Transverse colon (tissue), 3 donors: ENCODE measurements at regions not wholly inside any gene's neighbourhood (a gene's known extent, or its start where the extent isn't known, plus 50 kb on each side); places are given as distances from the start of the nearest gene placed in this dataset.

Source experiments
- CTCF ChIP-seq, 5 experiments: fragments of 200-600 bp in 3 of 5; fragments of 450-650 bp in 2 of 5; sonication (generic) in 3 of 5; IDR thresholded peaks; 1 replicate in 2 of 5; 2 replicates in 3 of 5; pipeline ENCODE4 v1.5.1; 2016 to 2017; ENCODE audit warnings: antibody characterized with exemption in 5 of 5, inconsistent platforms in 3 of 5, mild to moderate bottlenecking in 2 of 5, moderate library complexity in 1 of 5
- EP300 ChIP-seq: sonication (generic); formaldehyde crosslinking; IDR thresholded peaks from one replicate; pipeline ENCODE4 v1.6.1; 2017; ENCODE audit warnings: antibody characterized with exemption, low read depth

- TF ChIP-seq EP300 (no peak), CTCF (IDR thresholded peaks at IDR 0.05) (no peak)
Observed at GRCh38 chr1:47699492-47700235, 261.8 kb downstream of the FOXD2 start.
